ENCODE measurements at regions not wholly inside any gene's neighbourhood (a gene's known extent, or its start where the extent isn't known, plus 50 kb on each side); places are given as distances from the start of the nearest gene placed in this dataset.

DNA sequence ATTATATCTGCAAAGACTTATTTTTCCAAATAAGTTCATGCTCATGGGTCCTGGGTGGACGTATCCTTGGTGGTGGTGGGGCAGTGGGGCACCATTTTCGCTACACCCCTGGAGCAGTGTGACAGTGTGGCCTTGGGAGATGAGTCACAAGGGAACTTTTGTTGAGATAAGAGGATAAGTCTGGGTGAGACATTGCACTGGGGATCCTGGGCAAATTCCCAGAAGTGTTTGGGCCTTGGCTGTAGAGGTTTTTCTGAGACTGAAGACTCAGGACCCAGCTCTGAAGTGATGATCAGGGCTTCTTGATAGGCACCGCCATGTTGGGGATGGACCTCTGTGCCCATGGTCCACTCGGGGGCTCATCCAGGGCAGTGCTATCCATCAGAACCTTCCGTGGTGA, 149.4 kb downstream of the MACROH2A1 start:
- no peaks in the 10 kb centered on the region for H3K36me3 ChIP-seq (ENCODE audit: control insufficient read depth in 2 of 2, extremely low read depth in 1 of 2, insufficient read depth in 2 of 2, low read length in 2 of 2)
- H2AFZ ChIP-seq (ENCODE audit: control insufficient read depth, low read length), result no peak overlapping the region
- no peak overlapping the region for H3K4me2 ChIP-seq (ENCODE audit: control insufficient read depth, extremely low read depth, insufficient read depth, low read depth, low read length)
- no peak overlapping the region for H3K4me3 ChIP-seq (ENCODE audit: control insufficient read depth in 2 of 3, extremely low read depth in 1 of 3, insufficient read depth in 2 of 3, low read depth in 1 of 3, low read length in 3 of 3)
- H3K79me2 ChIP-seq (ENCODE audit: control insufficient read depth, insufficient read depth, low read length), result no peaks in the 10 kb centered on the region
- no peaks in the 10 kb centered on the region for H3K9me3 ChIP-seq (ENCODE audit: control insufficient read depth, low read depth, low read length)
- H3K27me3 ChIP-seq (ENCODE audit: control insufficient read depth, extremely low read depth, insufficient read depth, low read length), result no peaks in the 10 kb centered on the region
- no peak for DNase-seq (ENCODE audit: low read depth, low spot score)
- no peak for TF ChIP-seq EZH2 (IDR thresholded peaks at IDR 0.05; ENCODE audit: low read length)
- TF ChIP-seq, protein P1, sequence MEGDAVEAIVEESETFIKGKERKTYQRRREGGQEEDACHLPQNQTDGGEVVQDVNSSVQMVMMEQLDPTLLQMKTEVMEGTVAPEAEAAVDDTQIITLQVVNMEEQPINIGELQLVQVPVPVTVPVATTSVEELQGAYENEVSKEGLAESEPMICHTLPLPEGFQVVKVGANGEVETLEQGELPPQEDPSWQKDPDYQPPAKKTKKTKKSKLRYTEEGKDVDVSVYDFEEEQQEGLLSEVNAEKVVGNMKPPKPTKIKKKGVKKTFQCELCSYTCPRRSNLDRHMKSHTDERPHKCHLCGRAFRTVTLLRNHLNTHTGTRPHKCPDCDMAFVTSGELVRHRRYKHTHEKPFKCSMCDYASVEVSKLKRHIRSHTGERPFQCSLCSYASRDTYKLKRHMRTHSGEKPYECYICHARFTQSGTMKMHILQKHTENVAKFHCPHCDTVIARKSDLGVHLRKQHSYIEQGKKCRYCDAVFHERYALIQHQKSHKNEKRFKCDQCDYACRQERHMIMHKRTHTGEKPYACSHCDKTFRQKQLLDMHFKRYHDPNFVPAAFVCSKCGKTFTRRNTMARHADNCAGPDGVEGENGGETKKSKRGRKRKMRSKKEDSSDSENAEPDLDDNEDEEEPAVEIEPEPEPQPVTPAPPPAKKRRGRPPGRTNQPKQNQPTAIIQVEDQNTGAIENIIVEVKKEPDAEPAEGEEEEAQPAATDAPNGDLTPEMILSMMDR (optimal IDR thresholded peaks at IDR 0.05 in 1 of 3, IDR thresholded peaks at IDR 0.05 in 1 of 3, conservative IDR thresholded peaks at IDR 0.05 in 1 of 3; ENCODE audit: extremely low read depth in 1 of 3, insufficient read depth in 2 of 3, low read length in 3 of 3), result no peak
- H3K9ac ChIP-seq (ENCODE audit: control insufficient read depth, extremely low read depth, insufficient read depth, low read length), result no peak overlapping the region
- no peaks in the 10 kb centered on the region for H4K20me1 ChIP-seq (ENCODE audit: control insufficient read depth, extremely low read depth, insufficient read depth, low read length)
- no peaks in the 10 kb centered on the region for H3K9me1 ChIP-seq (ENCODE audit: control insufficient read depth, extremely low read depth, insufficient read depth, low read length)
- H3K27ac ChIP-seq (ENCODE audit: control insufficient read depth, insufficient read depth, low read length), result no peak overlapping the region
- FAIRE-seq, result no peak
- dilution Hi-C loops (cut with MboI; ENCODE audit: extremely low pct_ligation_motif_present, low sequenced_read_pairs), result no loop called here
- peaks cover 33% of the 10 kb centered on the region for H3K4me1 ChIP-seq (ENCODE audit: control insufficient read depth, extremely low read depth, insufficient read depth, low read length)

DNA sequence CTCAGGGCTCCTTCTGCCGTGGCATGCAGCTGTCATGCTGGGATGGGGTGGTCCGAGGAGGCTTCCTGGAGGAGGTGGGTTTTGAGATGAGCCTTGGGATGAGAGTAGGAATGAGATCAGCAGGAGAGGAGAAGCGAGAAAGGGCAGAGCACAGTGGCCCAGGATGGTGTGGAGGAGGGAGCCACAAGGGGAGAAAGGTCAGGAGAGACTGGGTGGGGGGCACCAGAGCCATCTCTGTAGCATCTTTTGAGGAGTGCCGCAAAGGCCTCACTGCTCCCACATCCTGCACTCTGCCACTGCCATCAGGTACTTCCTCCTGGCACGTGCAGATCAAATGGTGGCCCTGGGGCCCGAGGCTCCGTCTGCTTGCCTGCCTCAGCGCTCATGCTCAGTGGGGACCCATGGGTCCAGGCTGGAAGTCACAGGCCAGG, 150.2 kb downstream of the MACROH2A1 start:
- Histone ChIP-seq H2AFZ (ENCODE audit: control insufficient read depth, low read length) (no peak overlapping the region), H3K9me1 (ENCODE audit: control insufficient read depth, extremely low read depth, insufficient read depth, low read length) (no peaks in the 10 kb centered on the region), H3K9me3 (ENCODE audit: control insufficient read depth, low read depth, low read length) (no peaks in the 10 kb centered on the region), H3K36me3 (ENCODE audit: control insufficient read depth in 2 of 2, extremely low read depth in 1 of 2, insufficient read depth in 2 of 2, low read length in 2 of 2) (no peaks in the 10 kb centered on the region), H3K79me2 (ENCODE audit: control insufficient read depth, insufficient read depth, low read length) (no peaks in the 10 kb centered on the region), H3K27ac (ENCODE audit: control insufficient read depth, insufficient read depth, low read length) (no peak overlapping the region), H3K4me2 (ENCODE audit: control insufficient read depth, extremely low read depth, insufficient read depth, low read depth, low read length) (no peak overlapping the region), H4K20me1 (ENCODE audit: control insufficient read depth, extremely low read depth, insufficient read depth, low read length) (no peaks in the 10 kb centered on the region), H3K4me3 (ENCODE audit: control insufficient read depth in 2 of 3, extremely low read depth in 1 of 3, insufficient read depth in 2 of 3, low read depth in 1 of 3, low read length in 3 of 3) (no peak overlapping the region), H3K9ac (ENCODE audit: control insufficient read depth, extremely low read depth, insufficient read depth, low read length) (no peak overlapping the region), H3K4me1 (ENCODE audit: control insufficient read depth, extremely low read depth, insufficient read depth, low read length) (peaks cover 33% of the 10 kb centered on the region), H3K27me3 (ENCODE audit: control insufficient read depth, extremely low read depth, insufficient read depth, low read length) (no peaks in the 10 kb centered on the region)
- FAIRE-seq (no peak), DNase-seq (ENCODE audit: low read depth, low spot score) (no peak)
- TF ChIP-seq, protein P1 (optimal IDR thresholded peaks at IDR 0.05 in 1 of 3, IDR thresholded peaks at IDR 0.05 in 1 of 3, conservative IDR thresholded peaks at IDR 0.05 in 1 of 3; ENCODE audit: extremely low read depth in 1 of 3, insufficient read depth in 2 of 3, low read length in 3 of 3), result no peak
- TF ChIP-seq EZH2 (IDR thresholded peaks at IDR 0.05; ENCODE audit: low read length), result no peak
- dilution Hi-C loops (cut with MboI; ENCODE audit: extremely low pct_ligation_motif_present, low sequenced_read_pairs), result no loop called here
